ENCODE measurements at regions not wholly inside any gene's neighbourhood (a gene's known extent, or its start where the extent isn't known, plus 50 kb on each side); places are given as distances from the start of the nearest gene placed in this dataset.
"Not testable (repeated sequence)": the region's sequence is repeated elsewhere in the genome, so short reads cannot be mapped to it uniquely, and the experiment has no call there.

DNA sequence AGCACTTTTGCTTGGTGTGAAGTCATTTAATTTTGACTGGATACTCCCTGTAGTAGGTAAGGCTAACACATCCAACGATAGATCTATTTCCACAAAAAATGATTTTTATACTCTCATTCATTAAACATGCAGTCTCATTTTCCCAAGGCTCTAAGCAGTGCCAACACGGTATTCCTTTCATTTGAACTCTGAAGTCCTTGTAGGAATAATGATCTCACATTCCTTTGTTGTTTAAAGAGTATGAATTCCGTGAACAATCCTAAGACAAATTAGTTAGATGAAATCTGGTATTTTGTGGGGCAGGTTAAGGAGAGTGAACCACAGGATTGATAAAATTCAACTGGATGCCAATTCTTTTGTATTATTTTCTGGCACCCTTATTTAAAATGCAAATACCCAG is 66.6 kb downstream of the LACC1 start:
- no peak for DNase-seq (ENCODE audit: low read depth in 2 of 2)

DNA sequence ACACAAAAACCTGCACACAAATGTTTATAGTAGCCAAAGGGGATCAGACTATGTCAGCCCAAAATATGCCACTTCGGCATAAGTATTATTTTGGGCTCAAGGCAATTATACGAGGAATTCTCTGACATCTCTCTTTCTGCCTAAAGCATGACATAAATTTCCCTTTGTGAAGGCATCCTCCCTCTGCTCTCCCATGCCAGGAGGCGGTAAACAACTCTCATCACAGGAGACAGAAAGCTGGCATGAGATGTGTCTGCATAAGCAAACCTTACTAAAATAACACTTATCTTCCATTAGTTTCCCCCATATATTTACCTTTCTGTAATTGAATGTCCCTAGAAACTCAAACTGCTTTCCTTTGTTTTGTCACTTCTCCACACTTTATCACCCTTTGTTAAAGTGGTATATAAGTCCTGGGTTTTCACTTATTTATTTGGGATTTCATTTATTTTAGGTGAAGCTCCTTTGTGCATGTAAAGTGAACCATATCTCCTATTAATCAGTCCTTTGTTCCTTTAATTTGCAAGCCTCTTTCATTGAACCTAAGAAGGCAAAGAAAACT is 68.3 kb downstream of the LACC1 start:
- DNase-seq (ENCODE audit: low read depth in 2 of 2) = no peak

DNA sequence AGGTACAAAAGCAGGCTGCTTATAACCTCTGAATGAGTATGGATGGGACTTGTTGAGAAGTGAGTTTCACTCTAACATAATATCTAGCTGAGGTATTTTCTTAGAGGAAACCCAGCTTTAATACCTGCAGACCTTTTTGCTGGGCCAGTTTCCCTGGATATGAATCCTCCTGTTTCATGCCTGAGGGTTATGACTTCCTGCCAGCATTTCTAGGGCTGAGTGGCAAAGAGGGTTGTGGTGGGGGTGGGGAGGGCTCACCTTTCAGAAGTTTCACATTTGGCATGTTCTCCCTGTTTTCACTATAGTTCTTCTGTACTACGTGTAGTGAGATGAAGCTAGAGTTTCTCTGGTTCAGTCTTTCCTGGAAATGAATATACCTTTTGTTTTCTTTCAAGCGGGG is 73.7 kb downstream of the LACC1 start:
- DNase-seq (ENCODE audit: low read depth in 2 of 2) = no peak

DNA sequence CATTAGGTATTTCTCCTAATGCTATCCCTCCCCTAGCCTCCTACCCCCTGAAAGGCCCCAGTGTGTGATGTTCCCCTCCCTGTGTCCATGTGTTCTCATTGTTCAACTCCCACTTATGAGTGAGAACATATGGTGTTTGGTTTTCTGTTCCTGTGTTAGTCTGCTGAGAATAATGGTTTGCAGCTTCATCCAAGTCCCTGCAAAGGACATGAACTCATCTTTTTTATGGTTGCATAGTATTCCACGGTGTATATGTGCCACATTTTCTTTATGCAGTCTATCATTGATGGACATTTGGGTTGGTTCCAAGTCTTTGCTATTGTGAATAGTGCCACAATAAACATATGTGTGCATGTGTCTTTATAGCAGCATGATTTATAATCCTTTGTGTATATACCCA is 77.3 kb downstream of the LACC1 start:
- DNase-seq (ENCODE audit: low read depth in 2 of 2) = not testable (repeated sequence)

DNA sequence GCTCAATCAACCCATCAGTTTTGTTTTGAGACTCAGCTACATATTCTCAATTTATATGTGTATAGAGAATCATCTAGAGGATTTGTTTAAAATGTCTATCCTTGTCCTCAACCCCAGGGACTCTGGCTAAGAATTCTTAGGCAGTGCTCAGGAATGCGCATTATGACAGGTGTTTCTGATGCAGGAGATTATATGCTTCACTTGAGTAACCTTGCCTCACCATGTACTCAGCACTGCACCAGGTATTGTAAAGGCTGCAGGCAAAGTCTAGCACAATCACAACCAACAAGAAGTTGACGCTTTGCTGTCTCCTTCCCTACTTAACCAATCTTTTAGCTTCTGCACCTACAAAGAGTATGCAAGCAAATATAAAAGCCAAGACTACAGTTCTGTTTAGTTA is 79.6 kb downstream of the LACC1 start:
- no peak for DNase-seq (ENCODE audit: low read depth in 2 of 2)

DNA sequence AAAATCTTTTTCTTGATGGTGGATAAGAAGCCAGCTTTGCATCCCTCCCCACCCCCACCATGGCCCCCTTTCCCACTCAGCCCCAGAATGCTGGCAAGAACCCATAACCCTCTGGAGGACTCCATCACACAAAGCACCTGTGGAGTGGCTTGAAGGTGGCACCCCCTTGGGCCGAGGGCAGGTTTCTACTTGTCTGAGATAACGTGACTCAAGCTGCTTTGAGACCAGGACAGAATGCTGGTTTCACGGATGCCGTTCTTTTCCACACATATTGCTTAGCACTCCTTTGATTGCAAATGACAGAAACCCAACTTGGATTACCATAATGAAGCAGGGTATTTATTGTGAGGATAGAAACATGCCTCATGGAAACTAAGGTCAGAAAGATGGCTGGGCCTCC is 82.2 kb downstream of the LACC1 start:
- no peak for DNase-seq (ENCODE audit: low read depth in 2 of 2)

DNA sequence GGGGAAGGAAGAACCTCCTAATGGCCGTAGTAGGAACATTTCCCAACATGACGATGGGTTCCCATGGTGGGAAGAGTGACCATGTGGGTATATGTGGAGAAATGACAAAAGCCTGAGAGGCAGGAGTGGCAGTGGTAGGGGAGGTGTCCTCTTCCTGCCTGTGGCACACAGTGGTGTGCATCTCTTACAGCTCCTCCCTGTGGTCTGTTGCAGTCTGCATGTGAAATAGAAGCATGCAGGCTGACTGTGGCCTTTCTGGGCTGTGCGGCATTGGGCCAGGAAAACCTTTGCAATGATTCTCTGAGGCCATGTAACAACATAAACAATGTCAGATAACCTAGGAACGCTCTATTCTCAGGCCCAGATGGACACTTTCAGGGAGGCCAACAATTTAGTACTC is 84.0 kb downstream of the LACC1 start:
- peak in 1 of 2 donors; percentile 9 for DNase-seq (ENCODE audit: low read depth in 2 of 2)

DNA sequence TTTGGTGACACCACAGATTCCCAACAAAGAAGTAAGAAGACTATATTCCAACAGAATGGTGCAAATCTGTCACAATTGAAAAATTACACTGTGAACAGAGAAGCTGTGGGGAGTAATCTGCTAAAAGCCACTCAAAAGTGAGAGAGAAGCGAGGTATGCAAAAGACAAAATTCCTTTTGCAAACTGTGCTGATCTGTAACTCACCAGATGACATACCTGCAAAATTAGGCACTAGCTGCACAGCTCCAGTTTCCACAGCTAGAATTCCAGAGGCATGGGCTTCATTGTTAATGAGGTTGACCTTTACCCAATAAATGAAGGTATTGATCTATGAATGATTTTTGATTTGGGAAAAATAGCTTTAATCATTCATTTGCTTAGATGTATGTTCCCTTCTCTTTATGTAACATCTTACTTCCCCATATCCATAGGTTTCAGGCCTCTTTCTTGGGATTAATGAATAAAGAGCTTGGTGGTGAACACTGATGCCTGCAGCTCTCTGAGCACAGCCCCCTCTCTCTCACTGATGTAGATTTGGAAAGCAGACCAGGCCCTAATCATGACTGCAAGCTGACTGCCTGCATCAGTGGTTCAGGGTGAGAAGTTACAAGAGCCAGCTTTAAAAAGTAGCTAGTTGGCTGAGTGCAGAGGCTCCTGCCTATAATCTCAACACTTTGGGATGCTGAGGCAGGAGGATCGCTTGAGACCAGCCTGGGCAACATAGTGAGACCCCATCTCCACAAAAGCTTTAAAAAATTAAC is 85.2 kb downstream of the LACC1 start:
- DNase-seq (ENCODE audit: low read depth in 2 of 2) = no peak

DNA sequence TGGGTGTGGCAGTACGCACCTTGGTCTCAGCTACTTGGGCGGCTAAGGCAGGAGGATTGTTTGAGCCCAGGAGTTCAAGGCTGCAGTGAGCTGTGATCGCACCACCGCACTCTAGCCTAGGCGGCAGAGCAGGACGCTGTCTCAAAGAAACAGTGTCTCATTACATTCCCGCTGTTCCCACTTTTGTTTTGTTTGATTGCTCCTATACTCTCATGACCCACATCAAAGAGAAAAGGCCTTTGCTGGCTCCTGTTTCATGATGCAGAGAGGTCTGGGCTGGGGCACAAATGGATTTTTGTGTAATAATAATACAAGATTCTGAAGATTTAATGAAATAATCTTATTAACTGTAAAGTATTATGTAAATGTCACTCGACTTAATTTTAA is 85.7 kb downstream of the LACC1 start:
- no peak for DNase-seq (ENCODE audit: low read depth in 2 of 2)

DNA sequence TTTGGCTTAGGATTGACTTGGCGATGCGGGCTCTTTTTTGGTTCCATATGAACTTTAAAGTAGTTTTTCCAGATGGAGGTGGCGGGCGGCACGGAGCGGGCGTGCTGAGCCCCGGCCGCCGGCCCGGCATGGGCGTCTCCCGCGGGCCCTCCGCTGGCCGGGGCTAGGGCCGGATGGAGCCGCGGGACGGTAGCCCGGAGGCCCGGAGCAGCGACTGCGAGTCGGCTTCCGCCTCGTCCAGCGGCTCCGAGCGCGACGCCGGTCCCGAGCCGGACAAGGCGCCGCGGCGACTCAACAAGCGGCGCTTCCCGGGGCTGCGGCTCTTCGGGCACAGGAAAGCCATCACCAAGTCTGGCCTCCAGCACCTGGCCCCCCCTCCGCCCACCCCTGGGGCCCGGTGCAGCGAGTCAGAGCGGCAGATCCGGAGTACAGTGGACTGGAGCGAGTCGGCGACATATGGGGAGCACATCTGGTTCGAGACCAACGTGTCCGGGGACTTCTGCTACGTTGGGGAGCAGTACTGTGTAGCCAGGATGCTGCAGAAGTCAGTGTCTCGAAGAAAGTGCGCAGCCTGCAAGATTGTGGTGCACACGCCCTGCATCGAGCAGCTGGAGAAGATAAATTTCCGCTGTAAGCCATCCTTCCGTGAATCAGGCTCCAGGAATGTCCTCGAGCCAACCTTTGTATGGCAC is 88.7 kb downstream of the LACC1 start:
- DNase-seq (ENCODE audit: low read depth in 2 of 2) = not testable (repeated sequence)

DNA sequence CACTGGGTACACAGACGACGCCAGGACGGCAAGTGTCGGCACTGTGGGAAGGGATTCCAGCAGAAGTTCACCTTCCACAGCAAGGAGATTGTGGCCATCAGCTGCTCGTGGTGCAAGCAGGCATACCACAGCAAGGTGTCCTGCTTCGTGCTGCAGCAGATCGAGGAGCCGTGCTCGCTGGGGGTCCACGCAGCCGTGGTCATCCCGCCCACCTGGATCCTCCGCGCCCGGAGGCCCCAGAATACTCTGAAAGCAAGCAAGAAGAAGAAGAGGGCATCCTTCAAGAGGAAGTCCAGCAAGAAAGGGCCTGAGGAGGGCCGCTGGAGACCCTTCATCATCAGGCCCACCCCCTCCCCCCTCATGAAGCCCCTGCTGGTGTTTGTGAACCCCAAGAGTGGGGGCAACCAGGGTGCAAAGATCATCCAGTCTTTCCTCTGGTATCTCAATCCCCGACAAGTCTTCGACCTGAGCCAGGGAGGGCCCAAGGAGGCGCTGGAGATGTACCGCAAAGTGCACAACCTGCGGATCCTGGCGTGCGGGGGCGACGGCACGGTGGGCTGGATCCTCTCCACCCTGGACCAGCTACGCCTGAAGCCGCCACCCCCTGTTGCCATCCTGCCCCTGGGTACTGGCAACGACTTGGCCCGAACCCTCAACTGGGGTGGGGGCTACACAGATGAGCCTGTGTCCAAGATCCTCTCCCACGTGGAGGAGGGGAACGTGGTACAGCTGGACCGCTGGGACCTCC is 89.4 kb downstream of the LACC1 start:
- DNase-seq (ENCODE audit: low read depth in 2 of 2) = not testable (repeated sequence)

DNA sequence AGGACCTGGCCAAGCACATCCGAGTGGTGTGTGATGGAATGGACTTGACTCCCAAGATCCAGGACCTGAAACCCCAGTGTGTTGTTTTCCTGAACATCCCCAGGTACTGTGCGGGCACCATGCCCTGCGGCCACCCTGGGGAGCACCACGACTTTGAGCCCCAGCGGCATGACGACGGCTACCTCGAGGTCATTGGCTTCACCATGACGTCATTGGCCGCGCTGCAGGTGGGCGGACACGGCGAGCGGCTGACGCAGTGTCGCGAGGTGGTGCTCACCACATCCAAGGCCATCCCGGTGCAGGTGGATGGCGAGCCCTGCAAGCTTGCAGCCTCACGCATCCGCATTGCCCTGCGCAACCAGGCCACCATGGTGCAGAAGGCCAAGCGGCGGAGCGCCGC is 90.2 kb downstream of the LACC1 start:
- DNase-seq (ENCODE audit: low read depth in 2 of 2) = not testable (repeated sequence)

DNA sequence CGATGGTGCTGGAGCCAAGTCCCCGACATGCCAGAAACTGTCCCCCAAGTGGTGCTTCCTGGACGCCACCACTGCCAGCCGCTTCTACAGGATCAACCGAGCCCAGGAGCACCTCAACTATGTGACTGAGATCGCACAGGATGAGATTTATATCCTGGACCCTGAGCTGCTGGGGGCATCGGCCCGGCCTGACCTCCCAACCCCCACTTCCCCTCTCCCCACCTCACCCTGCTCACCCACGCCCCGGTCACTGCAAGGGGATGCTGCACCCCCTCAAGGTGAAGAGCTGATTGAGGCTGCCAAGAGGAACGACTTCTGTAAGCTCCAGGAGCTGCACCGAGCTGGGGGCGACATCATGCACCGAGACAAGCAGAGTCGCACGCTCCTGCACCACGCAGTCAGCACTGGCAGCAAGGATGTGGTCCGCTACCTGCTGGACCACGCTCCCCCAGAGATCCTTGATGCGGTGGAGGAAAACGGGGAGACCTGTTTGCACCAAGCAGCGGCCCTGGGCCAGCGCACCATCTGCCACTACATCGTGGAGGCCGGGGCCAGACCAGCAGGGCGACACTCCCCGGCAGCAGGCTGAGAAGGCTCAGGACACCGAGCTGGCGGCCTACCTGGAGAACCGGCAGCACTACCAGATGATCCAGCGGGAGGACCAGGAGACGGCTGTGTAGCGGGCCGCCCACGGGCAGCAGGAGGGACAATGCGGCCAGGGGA is 91.0 kb downstream of the LACC1 start:
- not testable (repeated sequence) for DNase-seq (ENCODE audit: low read depth in 2 of 2)

DNA sequence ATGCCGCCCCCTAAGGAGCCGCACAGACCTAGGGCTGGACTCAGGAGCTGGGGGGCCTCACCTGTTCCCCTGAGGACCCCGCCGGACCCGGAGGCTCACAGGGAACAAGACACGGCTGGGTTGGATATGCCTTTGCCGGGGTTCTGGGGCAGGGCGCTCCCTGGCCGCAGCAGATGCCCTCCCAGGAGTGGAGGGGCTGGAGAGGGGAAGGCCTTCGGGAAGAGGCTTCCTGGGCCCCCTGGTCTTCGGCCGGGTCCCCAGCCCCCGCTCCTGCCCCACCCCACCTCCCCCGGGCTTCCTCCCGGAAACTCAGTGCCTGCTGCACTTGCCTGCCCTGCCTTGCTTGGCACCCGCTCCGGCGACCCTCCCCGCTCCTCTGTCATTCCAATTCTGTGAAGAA is 91.6 kb downstream of the LACC1 start:
- DNase-seq (ENCODE audit: low read depth in 2 of 2) = not testable (repeated sequence)

DNA sequence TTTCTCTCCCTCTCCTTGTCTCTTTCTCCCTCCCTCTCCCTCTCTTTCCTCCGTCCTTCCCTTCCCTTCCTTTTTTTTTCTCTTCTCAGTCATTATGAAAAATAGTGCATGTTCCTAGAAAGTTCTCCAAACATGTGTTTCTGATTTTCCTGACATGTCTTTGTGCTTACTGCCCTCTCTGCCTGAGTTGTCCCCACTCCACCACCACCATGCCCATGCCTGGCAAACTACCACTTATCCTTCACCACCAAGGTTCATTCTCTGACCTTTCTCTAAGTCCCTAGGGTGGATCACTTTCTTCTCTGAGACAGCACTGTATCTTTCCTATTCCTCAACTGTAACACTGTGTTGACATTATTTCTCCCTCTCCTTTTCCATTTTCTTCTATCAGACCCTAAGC is 98.2 kb downstream of the LACC1 start:
- DNase-seq (ENCODE audit: low read depth in 2 of 2) = no peak

DNA sequence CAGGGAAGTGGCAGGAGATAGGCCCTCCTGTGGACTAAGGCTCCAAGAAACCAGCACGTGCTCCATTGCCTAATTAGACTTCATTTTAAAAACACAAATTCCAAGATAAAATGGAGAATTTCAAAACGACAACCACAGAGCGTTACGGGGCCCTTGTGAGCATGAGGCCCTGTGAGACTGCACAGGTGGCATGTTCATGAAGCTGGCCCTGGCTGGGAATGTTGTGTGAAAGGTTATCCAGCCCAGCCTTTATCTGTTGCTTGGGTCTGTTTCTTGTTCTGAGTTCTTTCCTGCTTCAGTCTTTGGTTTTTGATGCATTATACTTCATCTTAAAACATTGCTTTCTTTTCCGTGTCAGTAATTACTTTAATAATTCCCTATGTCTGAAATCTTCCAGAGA is 99.0 kb downstream of the LACC1 start:
- no peak for DNase-seq (ENCODE audit: low read depth in 2 of 2)

DNA sequence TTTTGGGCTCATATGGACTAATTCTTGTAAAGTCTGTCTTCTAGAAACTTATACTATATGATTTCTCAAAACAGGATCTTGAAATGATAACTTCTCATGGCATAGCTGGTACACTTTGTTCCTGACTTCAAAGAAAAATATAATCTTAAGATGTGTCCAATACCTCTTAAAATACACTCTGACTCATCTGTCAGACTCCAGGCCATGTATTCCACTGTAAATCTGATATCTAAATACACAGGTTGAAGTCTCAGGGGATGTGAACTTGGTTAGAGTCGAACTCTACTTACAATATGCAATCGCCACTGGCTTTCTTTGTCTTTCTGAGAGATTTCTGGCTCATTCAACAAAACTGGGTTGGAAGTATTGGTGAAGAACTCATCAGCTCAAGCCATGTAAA is 99.8 kb downstream of the LACC1 start:
- DNase-seq (ENCODE audit: low read depth in 2 of 2) = no peak

DNA sequence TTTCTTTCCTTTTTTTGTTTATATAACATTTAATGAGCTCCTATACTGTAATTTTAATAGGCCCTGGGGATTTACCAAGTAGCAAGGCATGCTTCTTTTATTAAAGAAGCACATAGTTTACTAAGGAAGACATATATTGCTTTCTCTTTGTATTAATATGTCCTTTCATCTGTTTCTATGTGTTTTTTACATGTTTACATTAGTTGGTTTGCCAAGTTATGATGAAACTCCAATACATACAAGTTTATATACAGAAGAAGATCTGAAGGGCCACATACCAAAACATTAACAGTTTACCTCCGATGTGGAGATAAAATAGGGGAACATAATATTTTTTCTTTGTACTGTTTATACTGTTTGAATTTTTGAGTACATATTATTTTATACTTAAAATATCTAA is 100.9 kb downstream of the LACC1 start:
- DNase-seq (ENCODE audit: low read depth in 2 of 2) = no peak

DNA sequence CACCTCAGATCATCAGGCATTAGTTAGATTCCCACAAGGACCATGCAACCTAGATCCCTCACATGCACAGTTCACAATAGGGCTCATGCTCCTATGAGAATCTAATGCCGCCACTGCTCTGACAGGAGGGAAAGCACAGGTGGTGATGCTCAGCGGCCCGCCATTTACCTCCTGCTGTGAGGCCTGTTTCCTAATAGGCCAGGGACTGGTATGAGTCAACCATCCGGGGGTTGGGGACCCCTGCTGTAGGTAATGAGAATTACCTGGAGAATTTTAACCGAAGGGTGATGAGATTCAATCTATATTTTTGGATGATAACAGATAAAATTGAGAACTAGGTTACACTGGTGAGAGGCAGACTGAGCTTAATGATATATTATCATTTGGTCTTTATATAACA is 101.4 kb downstream of the LACC1 start:
- DNase-seq (ENCODE audit: low read depth in 2 of 2) = no peak

DNA sequence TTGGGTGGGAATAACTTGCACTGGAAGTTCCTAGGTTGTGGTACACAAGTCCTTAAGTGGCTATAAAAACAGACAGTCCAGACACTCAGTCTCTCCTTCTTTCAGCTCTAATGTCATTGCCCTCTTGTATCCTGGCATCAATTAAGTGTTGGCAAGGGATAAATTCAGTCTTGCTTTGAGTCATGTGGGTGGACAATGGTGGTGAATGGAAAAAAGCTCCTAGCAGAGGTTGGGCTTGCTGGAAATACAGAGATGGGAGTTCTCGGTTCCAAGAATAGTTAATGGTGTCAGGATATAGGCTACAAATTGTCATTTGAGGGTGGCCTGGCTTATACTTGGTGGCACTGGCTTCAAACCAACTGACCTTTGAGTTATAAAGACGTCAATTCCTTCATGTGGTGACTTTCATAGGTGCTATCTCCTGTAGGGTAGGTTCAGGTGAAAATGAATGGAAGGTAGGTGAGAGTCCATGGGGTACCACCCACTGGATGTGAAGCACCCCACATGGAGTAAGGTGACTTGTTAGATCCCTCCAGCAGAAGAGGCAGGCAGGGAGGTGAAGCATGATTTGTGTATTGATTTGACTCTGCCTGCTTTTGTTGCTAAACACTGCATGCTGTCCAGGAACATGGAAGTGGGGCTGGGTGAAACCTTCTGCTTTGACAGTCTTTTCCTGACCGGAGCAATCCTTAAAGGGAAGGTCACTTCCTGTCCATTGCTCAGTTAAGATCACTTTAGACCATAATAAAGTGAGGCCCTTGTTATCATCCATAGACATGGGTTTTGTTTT is 102.0 kb downstream of the LACC1 start:
- DNase-seq (ENCODE audit: low read depth in 2 of 2) = peak in 1 of 2 donors; percentile 2

DNA sequence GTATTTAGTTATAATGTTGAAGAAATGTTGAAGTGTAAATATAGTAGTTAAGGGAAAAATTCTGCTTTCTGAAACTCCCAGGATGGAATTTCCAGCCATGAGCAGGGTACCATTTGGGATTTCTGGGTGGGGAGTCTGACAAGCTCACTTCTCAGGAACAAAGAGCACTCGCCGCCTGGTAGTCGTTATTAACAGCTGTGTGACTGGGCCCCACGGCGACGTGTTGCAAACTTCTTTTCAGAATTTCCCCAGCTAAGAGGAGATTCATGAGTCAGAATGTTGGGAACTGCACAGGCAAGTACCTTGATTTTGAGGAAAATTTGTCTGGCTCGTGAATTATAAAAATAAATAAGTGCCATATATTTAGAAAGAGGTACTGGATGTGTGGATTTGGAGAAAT is 103.7 kb downstream of the LACC1 start:
- DNase-seq (ENCODE audit: low read depth in 2 of 2) = no peak
